GM21526 (cell line): ENCODE measurements at regions not wholly inside any gene's neighbourhood (a gene's known extent, or its start where the extent isn't known, plus 50 kb on each side); places are given as distances from the start of the nearest gene placed in this dataset.

ENCODE experiments used
- ATAC-seq: cut with Tn5 transposase; IDR thresholded peaks from one replicate; pipeline ENCODE4 v1.9.1; 2021; ENCODE audit warnings: moderate library complexity; ENCODE audit not compliant: unreplicated experiment, low FRiP score

GRCh38 chr1:216929870-216930582 lies 206.8 kb upstream of the ESRRG start:
- ATAC-seq, result no peak

GRCh38 chr1:216927633-216928032 lies 204.4 kb upstream of the ESRRG start:
- no peak for ATAC-seq

- no peak for ATAC-seq
These were observed 203.7 kb upstream of the ESRRG start for GRCh38 chr1:216926720-216927510.

- no peak for ATAC-seq
These were observed 202.9 kb upstream of the ESRRG start for GRCh38 chr1:216925962-216926625.

GRCh38 chr1:216924732-216925131 lies 201.5 kb upstream of the ESRRG start:
- ATAC-seq, result no peak

GRCh38 chr1:216923601-216924000 lies 200.4 kb upstream of the ESRRG start:
- no peak for ATAC-seq

GRCh38 chr1:216922406-216922805 lies 199.2 kb upstream of the ESRRG start:
- ATAC-seq, result no peak

GRCh38 chr1:216921866-216922265 lies 198.6 kb upstream of the ESRRG start:
- ATAC-seq, result no peak

GRCh38 chr1:216919060-216919970 lies 196.1 kb upstream of the ESRRG start:
- ATAC-seq, result no peak

- no peak for ATAC-seq
These were observed 193.7 kb upstream of the ESRRG start for GRCh38 chr1:216916890-216917438.

GRCh38 chr1:216914974-216915373 lies 191.7 kb upstream of the ESRRG start:
- ATAC-seq, result no peak

- no peak for ATAC-seq
These were observed 190.7 kb upstream of the ESRRG start for GRCh38 chr1:216913976-216914375.

GRCh38 chr1:216910081-216910840 lies 187.0 kb upstream of the ESRRG start:
- ATAC-seq, result no peak

- no peak for ATAC-seq
These were observed 184.9 kb upstream of the ESRRG start for GRCh38 chr1:216908126-216908525.

- no peak for ATAC-seq
These were observed 183.9 kb upstream of the ESRRG start for GRCh38 chr1:216907100-216907499.

- ATAC-seq, result no peak
These were observed 182.6 kb upstream of the ESRRG start for GRCh38 chr1:216905781-216906180.

- no peak for ATAC-seq
These were observed 181.9 kb upstream of the ESRRG start for GRCh38 chr1:216905137-216905536.

- ATAC-seq, result no peak
These were observed 181.2 kb upstream of the ESRRG start for GRCh38 chr1:216904471-216904870.

- no peak for ATAC-seq
These were observed 180.1 kb upstream of the ESRRG start for GRCh38 chr1:216903382-216903740.
